ENCODE measurements at regions not wholly inside any gene's neighbourhood (a gene's known extent, or its start where the extent isn't known, plus 50 kb on each side); places are given as distances from the start of the nearest gene placed in this dataset.

DNA sequence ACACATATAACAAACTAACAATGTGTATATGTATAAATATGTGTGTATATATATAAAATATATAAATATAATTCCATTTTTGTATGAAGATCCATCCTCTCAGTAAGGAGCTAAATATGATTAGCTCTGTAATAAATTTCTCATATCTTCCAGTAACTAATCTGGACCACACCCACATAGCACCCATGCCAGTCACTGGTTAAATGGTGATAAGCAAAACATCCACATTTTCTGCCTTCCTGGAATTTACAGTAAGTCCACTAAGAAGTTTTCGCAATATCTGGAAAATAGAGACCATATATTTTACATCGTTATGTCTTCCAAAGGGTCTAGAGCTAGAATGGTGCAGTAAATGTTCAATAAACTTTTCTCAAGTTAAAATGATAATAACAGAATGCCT, 151.5 kb upstream of the STMND1 start:
- TF ChIP-seq POLR2A (IDR thresholded peaks at IDR 0.05) = no peak
- TF ChIP-seq, protein P1, sequence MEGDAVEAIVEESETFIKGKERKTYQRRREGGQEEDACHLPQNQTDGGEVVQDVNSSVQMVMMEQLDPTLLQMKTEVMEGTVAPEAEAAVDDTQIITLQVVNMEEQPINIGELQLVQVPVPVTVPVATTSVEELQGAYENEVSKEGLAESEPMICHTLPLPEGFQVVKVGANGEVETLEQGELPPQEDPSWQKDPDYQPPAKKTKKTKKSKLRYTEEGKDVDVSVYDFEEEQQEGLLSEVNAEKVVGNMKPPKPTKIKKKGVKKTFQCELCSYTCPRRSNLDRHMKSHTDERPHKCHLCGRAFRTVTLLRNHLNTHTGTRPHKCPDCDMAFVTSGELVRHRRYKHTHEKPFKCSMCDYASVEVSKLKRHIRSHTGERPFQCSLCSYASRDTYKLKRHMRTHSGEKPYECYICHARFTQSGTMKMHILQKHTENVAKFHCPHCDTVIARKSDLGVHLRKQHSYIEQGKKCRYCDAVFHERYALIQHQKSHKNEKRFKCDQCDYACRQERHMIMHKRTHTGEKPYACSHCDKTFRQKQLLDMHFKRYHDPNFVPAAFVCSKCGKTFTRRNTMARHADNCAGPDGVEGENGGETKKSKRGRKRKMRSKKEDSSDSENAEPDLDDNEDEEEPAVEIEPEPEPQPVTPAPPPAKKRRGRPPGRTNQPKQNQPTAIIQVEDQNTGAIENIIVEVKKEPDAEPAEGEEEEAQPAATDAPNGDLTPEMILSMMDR (IDR thresholded peaks at IDR 0.05) = no peak
